ENCODE measurements at regions not wholly inside any gene's neighbourhood (a gene's known extent, or its start where the extent isn't known, plus 50 kb on each side); places are given as distances from the start of the nearest gene placed in this dataset.

GRCh38 chr9:89872426-89872912, 267.7 kb downstream of the GADD45G start:
- no peak for DNase-seq

GRCh38 chr9:89872913-89873707, 268.3 kb downstream of the GADD45G start:
- DNase-seq = no peak

- no peak for DNase-seq
Measured at GRCh38 chr9:89873801-89874200, 269.0 kb downstream of the GADD45G start.

- no peak for DNase-seq
Measured at GRCh38 chr9:89874351-89875321, 269.8 kb downstream of the GADD45G start.

GRCh38 chr9:89877051-89878002, 272.5 kb downstream of the GADD45G start:
- no peak for DNase-seq

- DNase-seq = no peak
Measured at GRCh38 chr9:89878003-89878411, 273.2 kb downstream of the GADD45G start.

- no peak for DNase-seq
Measured at GRCh38 chr9:89878687-89879086, 273.9 kb downstream of the GADD45G start.

- no peak for DNase-seq
Measured at GRCh38 chr9:89879276-89879675, 274.5 kb downstream of the GADD45G start.

- no peak for DNase-seq
Measured at GRCh38 chr9:89879701-89880100, 274.9 kb downstream of the GADD45G start.

GRCh38 chr9:89880161-89880560, 275.3 kb downstream of the GADD45G start:
- no peak for DNase-seq

GRCh38 chr9:89880721-89881120, 275.9 kb downstream of the GADD45G start:
- no peak for DNase-seq

GRCh38 chr9:89881431-89881830, 276.6 kb downstream of the GADD45G start:
- DNase-seq = no peak

GRCh38 chr9:89882930-89883361, 278.1 kb downstream of the GADD45G start:
- DNase-seq = no peak

GRCh38 chr9:89883401-89884341, 278.9 kb downstream of the GADD45G start:
- no peak for DNase-seq

- no peak for DNase-seq
Measured at GRCh38 chr9:89884356-89885083, 279.7 kb downstream of the GADD45G start.

- DNase-seq = no peak
Measured at GRCh38 chr9:89885156-89885555, 280.3 kb downstream of the GADD45G start.

- no peak for DNase-seq
Measured at GRCh38 chr9:89886281-89886700, 281.5 kb downstream of the GADD45G start.

GRCh38 chr9:89887286-89887685, 282.5 kb downstream of the GADD45G start:
- no peak for DNase-seq

GRCh38 chr9:89888233-89888632, 283.4 kb downstream of the GADD45G start:
- no peak for DNase-seq

- no peak for DNase-seq
Measured at GRCh38 chr9:89888677-89889076, 283.9 kb downstream of the GADD45G start.
